NCI-H1930 (cell line): ENCODE measurements at regions not wholly inside any gene's neighbourhood (a gene's known extent, or its start where the extent isn't known, plus 50 kb on each side); places are given as distances from the start of the nearest gene placed in this dataset.
"Not testable (repeated sequence)": the region's sequence is repeated elsewhere in the genome, so short reads cannot be mapped to it uniquely, and the experiment has no call there.

ENCODE experiments used
- DNase-seq, 2 experiments: peaks; one replicate each; lab custom pipeline; 2025; lab: John Stamatoyannopoulos, UW

- DNase-seq: no peak
These were observed 238.8 kb upstream of the SYT10 start for GRCh38 chr12:33678221-33678964.

GRCh38 chr12:33690562-33690961, 250.9 kb upstream of the SYT10 start:
- DNase-seq: no peak

- no peak for DNase-seq
These were observed 263.6 kb upstream of the SYT10 start for GRCh38 chr12:33703221-33703620.

GRCh38 chr12:33706927-33707326, 267.3 kb upstream of the SYT10 start:
- no peak for DNase-seq

- no peak for DNase-seq
These were observed 269.3 kb upstream of the SYT10 start for GRCh38 chr12:33708935-33709334.

GRCh38 chr12:33710548-33710947, 270.9 kb upstream of the SYT10 start:
- no peak for DNase-seq

GRCh38 chr12:33718631-33719030, 279.0 kb upstream of the SYT10 start:
- DNase-seq: no peak

- no peak for DNase-seq
These were observed 281.9 kb upstream of the SYT10 start for GRCh38 chr12:33721561-33721960.

- DNase-seq: no peak
These were observed 285.2 kb upstream of the SYT10 start for GRCh38 chr12:33724867-33725266.

GRCh38 chr12:33734871-33735270, 287.4 kb upstream of the ALG10 start:
- DNase-seq: no peak

- no peak for DNase-seq
These were observed 269.4 kb upstream of the ALG10 start for GRCh38 chr12:33752854-33753253.

GRCh38 chr12:33757701-33758100, 264.6 kb upstream of the ALG10 start:
- DNase-seq: no peak

- no peak for DNase-seq
These were observed 263.0 kb upstream of the ALG10 start for GRCh38 chr12:33759279-33759678.

- no peak for DNase-seq
These were observed 259.0 kb upstream of the ALG10 start for GRCh38 chr12:33763331-33763730.

- DNase-seq: no peak
These were observed 251.6 kb upstream of the ALG10 start for GRCh38 chr12:33770652-33771051.

- no peak for DNase-seq
These were observed 250.4 kb upstream of the ALG10 start for GRCh38 chr12:33771889-33772288.

- not testable (repeated sequence) for DNase-seq
These were observed 249.2 kb upstream of the ALG10 start for GRCh38 chr12:33773091-33773490.

GRCh38 chr12:33786532-33786931, 235.8 kb upstream of the ALG10 start:
- no peak for DNase-seq

GRCh38 chr12:33794954-33795353, 227.3 kb upstream of the ALG10 start:
- no peak for DNase-seq

GRCh38 chr12:33795536-33795935, 226.8 kb upstream of the ALG10 start:
- no peak for DNase-seq

- DNase-seq: no peak
These were observed 208.8 kb upstream of the ALG10 start for GRCh38 chr12:33813536-33813935.

- no peak for DNase-seq
These were observed 204.6 kb upstream of the ALG10 start for GRCh38 chr12:33817713-33818112.

- DNase-seq: no peak
These were observed 204.0 kb upstream of the ALG10 start for GRCh38 chr12:33818313-33818712.

- no peak for DNase-seq
These were observed 196.9 kb upstream of the ALG10 start for GRCh38 chr12:33825442-33825841.
